H1 (cell line): ENCODE measurements at regions not wholly inside any gene's neighbourhood (a gene's known extent, or its start where the extent isn't known, plus 50 kb on each side); places are given as distances from the start of the nearest gene placed in this dataset.

ENCODE experiments used
- CTCF ChIA-PET: fragments of 300-600 bp; sonication (Branson Sonifier 250); formaldehyde crosslinking; loops from one replicate; lab custom pipeline; 2021; ENCODE audit not compliant: partially characterized antibody; lab: Charles Lee
- POLR2A ChIA-PET: fragments of 300-600 bp; sonication (Branson Sonifier 250); formaldehyde crosslinking; loops from one replicate; lab custom pipeline; 2021; ENCODE audit warnings: inconsistent platforms; ENCODE audit not compliant: partially characterized antibody; lab: Charles Lee
- DNase-seq, 2 experiments: peaks; one replicate each; pipeline versions ENCODE4 v3.0.0 to v3.0.0-alpha.2; 2010 to 2022; ENCODE audit warnings: low spot score in 2 of 2, low read depth in 1 of 2, mixed read lengths in 1 of 2
- FAIRE-seq: peaks from 2 replicates; lab custom pipeline; 2011; peaks lifted over from hg19 to GRCh38; lab: Jason Lieb, UNC
- H2AFZ ChIP-seq: 2 replicates; pipeline ENCODE4 v1.8.1; 2012; ENCODE audit warnings: low read length, inconsistent platforms
- H2AK5ac ChIP-seq: 2 replicates; pipeline ENCODE4 v1.6.1; 2013; ENCODE audit warnings: low read depth, low read length
- H2BK120ac ChIP-seq: replicated peaks from 2 replicates; pipeline ENCODE3; 2013; ENCODE audit warnings: low read depth, low read length, inconsistent platforms
- H2BK12ac ChIP-seq: 2 replicates; pipeline ENCODE4 v1.6.1; 2013; ENCODE audit warnings: low read depth, low read length
- H2BK15ac ChIP-seq: 2 replicates; pipeline ENCODE4 v1.6.1; 2013; ENCODE audit warnings: low read length
- H2BK20ac ChIP-seq: 2 replicates; pipeline ENCODE4 v1.6.1; 2013; ENCODE audit warnings: low read length
- H2BK5ac ChIP-seq: 2 replicates; pipeline ENCODE4 v1.6.1; 2013; ENCODE audit warnings: low read depth, low read length
- H3K14ac ChIP-seq: 2 replicates; pipeline ENCODE4 v1.6.1; 2013; ENCODE audit warnings: inconsistent platforms; ENCODE audit not compliant: insufficient read length
- H3K18ac ChIP-seq: 2 replicates; pipeline ENCODE4 v1.6.1; 2013; ENCODE audit warnings: low read length; ENCODE audit errors: extremely low read depth
- H3K23ac ChIP-seq: 2 replicates; pipeline ENCODE4 v1.6.1; 2013; ENCODE audit warnings: inconsistent platforms; ENCODE audit not compliant: insufficient read length
- H3K23me2 ChIP-seq: 2 replicates; pipeline ENCODE4 v1.6.1; 2013; ENCODE audit warnings: low read depth, low read length
- H3K27ac ChIP-seq: 2 replicates; pipeline ENCODE4 v1.6.1; 2011; ENCODE audit warnings: low read depth, low read length, inconsistent platforms
- H3K27me3 ChIP-seq, 4 experiments: replicated peaks in 1 of 4; 1 replicate in 1 of 4; 2 replicates in 3 of 4; pipeline versions ENCODE4 v1.6.1 to v1.8.1; 2011 to 2013; ENCODE audit warnings: low read length in 3 of 4, mild to moderate bottlenecking in 3 of 4, inconsistent platforms in 2 of 4, mixed read lengths in 2 of 4, moderate library complexity in 1 of 4; ENCODE audit not compliant: control insufficient read depth in 3 of 4, insufficient read depth in 3 of 4; ENCODE audit errors: extremely low read depth in 1 of 4
- H3K36me3 ChIP-seq, 4 experiments: 2 replicates each; pipeline versions ENCODE4 v1.6.1 to v1.8.1; 2011 to 2013; ENCODE audit warnings: mild to moderate bottlenecking in 4 of 4, low read length in 3 of 4, moderate library complexity in 2 of 4, control low read depth in 1 of 4, inconsistent platforms in 1 of 4; ENCODE audit not compliant: insufficient read depth in 4 of 4, control insufficient read depth in 2 of 4
- H3K4ac ChIP-seq: replicated peaks from 2 replicates; pipeline ENCODE3; 2013; ENCODE audit warnings: low read length, low read depth, mixed read lengths, inconsistent platforms; ENCODE audit not compliant: insufficient read length
- H3K4me1 ChIP-seq, 4 experiments: replicated peaks in 1 of 4; 1 replicate in 1 of 4; 2 replicates in 3 of 4; pipeline versions ENCODE4 v1.6.1 to v1.8.1; 2011 to 2013; ENCODE audit warnings: low read length in 3 of 4, inconsistent platforms in 2 of 4, mixed read lengths in 1 of 4; ENCODE audit not compliant: insufficient read depth in 4 of 4, control insufficient read depth in 3 of 4
- H3K4me2 ChIP-seq, 2 experiments: 2 replicates each; pipeline versions ENCODE4 v1.6.1 to v1.8.1; 2011 to 2013; ENCODE audit warnings: low read depth in 2 of 2, low read length in 2 of 2, control low read depth in 1 of 2, inconsistent platforms in 1 of 2, mild to moderate bottlenecking in 1 of 2; ENCODE audit not compliant: insufficient read depth in 1 of 2
- H3K4me3 ChIP-seq, 4 experiments: fragments of 200-600, 300-600 bp in 1 of 4; sonication (generic), shearing (Covaris generic), sonication (Bioruptor Twin) in 1 of 4; 2 replicates each; pipeline versions ENCODE4 v1.5.1 to v1.8.1; 2011 to 2016; ENCODE audit warnings: low read length in 4 of 4, low read depth in 3 of 4, control low read depth in 2 of 4, inconsistent platforms in 2 of 4, mild to moderate bottlenecking in 2 of 4, mixed read lengths in 1 of 4, moderate library complexity in 1 of 4; ENCODE audit not compliant: insufficient read depth in 2 of 4; ENCODE audit errors: extremely low read depth in 1 of 4
- H3K56ac ChIP-seq: replicated peaks from 2 replicates; pipeline ENCODE3; 2013; ENCODE audit warnings: low read depth, mild to moderate bottlenecking, mixed read lengths, low read length, inconsistent platforms; ENCODE audit not compliant: insufficient read length
- H3K79me1 ChIP-seq: 2 replicates; pipeline ENCODE4 v1.6.1; 2013; ENCODE audit warnings: low read depth, low read length, control low read depth
- H3K79me2 ChIP-seq, 2 experiments: 2 replicates each; pipeline versions ENCODE4 v1.6.1 to v1.8.1; 2012 to 2013; ENCODE audit warnings: low read length in 2 of 2, mild to moderate bottlenecking in 2 of 2, inconsistent platforms in 1 of 2; ENCODE audit not compliant: insufficient read depth in 2 of 2, control insufficient read depth in 1 of 2
- H3K9ac ChIP-seq, 4 experiments: replicated peaks in 1 of 4; 1 replicate in 1 of 4; 2 replicates in 3 of 4; pipeline versions ENCODE4 v1.6.1 to v1.8.1; 2011 to 2013; ENCODE audit warnings: low read depth in 3 of 4, low read length in 3 of 4, control low read depth in 2 of 4, mild to moderate bottlenecking in 2 of 4, moderate library complexity in 2 of 4, inconsistent platforms in 1 of 4; ENCODE audit errors: extremely low read depth in 1 of 4
- H3K9me3 ChIP-seq, 2 experiments: 2 replicates each; pipeline versions ENCODE4 v1.6.1 to v1.8.1; 2012 to 2013; ENCODE audit warnings: mild to moderate bottlenecking in 2 of 2, moderate library complexity in 2 of 2, control low read depth in 1 of 2, inconsistent platforms in 1 of 2, low read depth in 1 of 2, low read length in 1 of 2, mixed read lengths in 1 of 2; ENCODE audit not compliant: insufficient read depth in 2 of 2
- H4K20me1 ChIP-seq, 2 experiments: replicated peaks in 1 of 2; 2 replicates each; pipeline versions ENCODE3 to v1.8.1; 2011 to 2013; ENCODE audit warnings: inconsistent platforms in 2 of 2, low read length in 2 of 2, mild to moderate bottlenecking in 1 of 2; ENCODE audit not compliant: insufficient read depth in 2 of 2, control insufficient read depth in 1 of 2
- H4K5ac ChIP-seq: 2 replicates; pipeline ENCODE4 v1.6.1; 2013; ENCODE audit warnings: low read length, low read depth, mixed read lengths, inconsistent platforms; ENCODE audit not compliant: insufficient read length
- H4K8ac ChIP-seq: 2 replicates; pipeline ENCODE4 v1.8.0; 2013; ENCODE audit warnings: mild to moderate bottlenecking, moderate library complexity, low read length, inconsistent platforms; ENCODE audit not compliant: insufficient read depth; ENCODE audit errors: extremely low read depth
- H4K91ac ChIP-seq: replicated peaks from 2 replicates; pipeline ENCODE3; 2013; ENCODE audit warnings: low read length, mixed read lengths, inconsistent platforms; ENCODE audit not compliant: insufficient read length
- BCL11A ChIP-seq, 2 experiments: IDR thresholded peaks; one replicate each; pipeline ENCODE4 v1.6.1; 2011; ENCODE audit warnings: low read depth in 2 of 2, low read length in 2 of 2, mild to moderate bottlenecking in 2 of 2
- GABPA ChIP-seq: IDR thresholded peaks from 2 replicates; pipeline ENCODE4 v1.6.1; 2011; ENCODE audit warnings: mild to moderate bottlenecking, low read length, moderate library complexity, borderline replicate concordance; ENCODE audit not compliant: insufficient read depth
- GTF2F1 ChIP-seq: IDR thresholded peaks from 2 replicates; pipeline ENCODE4 v1.6.1; 2012; ENCODE audit warnings: low read depth, low read length, improper control_type of control experiment, borderline replicate concordance
- JUN ChIP-seq: IDR thresholded peaks from 2 replicates; pipeline ENCODE4 v1.6.1; 2011; ENCODE audit warnings: low read depth, mild to moderate bottlenecking, improper control_type of control experiment, low read length
- KDM5A ChIP-seq: fragments of 200-600 bp; IDR thresholded peaks from 2 replicates; pipeline ENCODE4 v1.7.1; 2012; ENCODE audit warnings: mild to moderate bottlenecking, low read length, inconsistent platforms, mixed read lengths
- NANOG ChIP-seq: IDR thresholded peaks from 2 replicates; pipeline ENCODE4 v1.6.1; 2011; ENCODE audit warnings: low read length, low read depth, mild to moderate bottlenecking, inconsistent platforms; ENCODE audit not compliant: insufficient read depth, poor library complexity, severe bottlenecking
- RBBP5 ChIP-seq: IDR thresholded peaks from 2 replicates; pipeline ENCODE4 v1.7.1; 2012; ENCODE audit warnings: low read depth, mild to moderate bottlenecking, inconsistent platforms, low read length, moderate library complexity, borderline replicate concordance
- SIRT6 ChIP-seq: IDR thresholded peaks from one replicate; pipeline ENCODE4 v1.7.1; 2012; ENCODE audit warnings: low read length, inconsistent platforms
- SP2 ChIP-seq: IDR thresholded peaks from 2 replicates; pipeline ENCODE4 v1.6.1; 2012; ENCODE audit warnings: mild to moderate bottlenecking, low read length, inconsistent platforms
- TAF1 ChIP-seq: IDR thresholded peaks from 2 replicates; pipeline ENCODE4 v1.6.1; 2011; ENCODE audit warnings: mild to moderate bottlenecking, low read depth, low read length
- TCF12 ChIP-seq: IDR thresholded peaks from 2 replicates; pipeline ENCODE4 v1.6.1; 2011; ENCODE audit warnings: low read depth, mild to moderate bottlenecking, low read length
- WGBS, 2 experiments: shearing (Covaris generic) in 1 of 2; methylation state at CpG; one replicate each; pipeline versions ENCODE4 v1.1.6 to v1.1.7; 2013 to 2015; ENCODE audit warnings: low lambda C conversion rate in 2 of 2, mixed read lengths in 2 of 2, inconsistent platforms in 1 of 2, low coverage in 1 of 2, missing lambda C conversion rate in 1 of 2; ENCODE audit not compliant: insufficient replicate concordance in 2 of 2, insufficient coverage in 1 of 2, insufficient read length in 1 of 2; ENCODE audit errors: extremely low coverage in 1 of 2, missing lambda C conversion rate in 1 of 2; 5-methylcytosine and 5-hydroxymethylcytosine counted together

DNA sequence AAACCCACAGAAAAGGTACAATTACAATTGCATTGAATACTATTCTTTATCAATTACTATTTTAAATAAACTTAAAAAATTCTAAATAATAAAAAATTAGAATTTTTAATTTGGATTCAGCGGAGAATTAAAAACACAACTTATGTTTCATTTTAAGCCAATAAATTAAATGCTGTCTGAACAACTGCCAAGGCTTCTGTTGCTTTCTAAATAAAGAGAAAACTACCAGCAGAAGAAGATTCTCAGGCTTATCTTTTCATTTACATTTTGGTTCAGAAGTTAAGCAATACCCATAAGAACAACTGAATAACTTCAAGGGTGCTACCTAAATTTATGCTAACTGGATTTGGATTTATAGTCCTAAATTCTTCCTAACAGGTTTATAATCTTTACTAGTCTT, 150.0 kb upstream of the FTMT start:
- H3K23me2 ChIP-seq: no peaks in the 10 kb centered on the region
- H4K91ac ChIP-seq: no peak overlapping the region
- TF ChIP-seq GTF2F1 (no peak), RBBP5 (no peak), TCF12 (no peak), GABPA (no peak), JUN (no peak), NANOG (no peak), SP2 (no peak), BCL11A (IDR thresholded peaks at IDR 0.05; ENCODE audit: low read depth in 2 of 2, low read length in 2 of 2) (no peak), SIRT6 (no peak), KDM5A (no peak), TAF1 (no peak)
- no peak overlapping the region for H3K23ac ChIP-seq
- no peak overlapping the region for H3K9ac ChIP-seq
- FAIRE-seq: no peak
- no peaks in the 10 kb centered on the region for H3K79me1 ChIP-seq
- no peak overlapping the region for H3K4ac ChIP-seq
- no peak overlapping the region for H2BK15ac ChIP-seq
- no peak overlapping the region for H2AFZ ChIP-seq
- H2BK20ac ChIP-seq: no peak overlapping the region
- ChIA-PET POLR2A (no interaction called here), CTCF (interaction anchor here (0.6 kb wide), 1 partner anchor 14 kb away, joined by 3 read pairs; no protein-coding TSS in a partner anchor)
- no peaks in the 10 kb centered on the region for H3K9me3 ChIP-seq
- no peaks in the 10 kb centered on the region for H3K4me1 ChIP-seq
- H2BK12ac ChIP-seq: no peak overlapping the region
- no peak overlapping the region for H4K5ac ChIP-seq
- H2BK5ac ChIP-seq: no peak overlapping the region
- H2AK5ac ChIP-seq: no peak overlapping the region
- WGBS, 2 experiments: 95% methylated on average over 1 of the region's 1 CpG; no CpG with 5 or more reads in 1 of the 2 experiments
- no peak for DNase-seq
- H3K36me3 ChIP-seq: no peaks in the 10 kb centered on the region
- no peaks in the 10 kb centered on the region for H3K79me2 ChIP-seq
- H3K14ac ChIP-seq: no peak overlapping the region
- no peak overlapping the region for H4K8ac ChIP-seq
- H2BK120ac ChIP-seq: no peak overlapping the region
- H3K18ac ChIP-seq: no peak overlapping the region
- no peaks in the 10 kb centered on the region for H4K20me1 ChIP-seq
- no peak overlapping the region for H3K4me2 ChIP-seq
- H3K56ac ChIP-seq: no peak overlapping the region
- no peak overlapping the region for H3K27ac ChIP-seq
- H3K4me3 ChIP-seq: no peak overlapping the region
- H3K27me3 ChIP-seq: no peaks in the 10 kb centered on the region
